GM23338 (cell line): ENCODE measurements at regions not wholly inside any gene's neighbourhood (a gene's known extent, or its start where the extent isn't known, plus 50 kb on each side); places are given as distances from the start of the nearest gene placed in this dataset.

ENCODE experiments used
- EZH2phosphoT487 ChIP-seq: fragments of 200-600 bp; sonication (generic); IDR thresholded peaks from one replicate; pipeline ENCODE4 v1.8.1; 2018; ENCODE audit warnings: antibody characterized with exemption; ENCODE audit not compliant: unreplicated experiment
- ZNF331 ChIP-seq: fragments of 250-450 bp; sonication (Bioruptor Pico); IDR thresholded peaks from 2 replicates; pipeline ENCODE4 v1.5.0; 2020; ENCODE audit warnings: low read depth, mild to moderate bottlenecking, moderate library complexity
- TF ChIP-seq, protein P1 (sequence below), 2 experiments: fragments of 200-600 bp in 1 of 2; sonication (generic) in 1 of 2; conservative IDR thresholded peaks; 2 replicates each; pipeline versions ENCODE4 v1.5.1 to v1.6.1; 2016 to 2017; ENCODE audit warnings: antibody characterized with exemption in 2 of 2, low read depth in 2 of 2, mild to moderate bottlenecking in 2 of 2, moderate library complexity in 1 of 2

GRCh38 chr3:161991901-161992540 lies 495.4 kb downstream of the OTOL1 start:
- TF ChIP-seq, protein P1, sequence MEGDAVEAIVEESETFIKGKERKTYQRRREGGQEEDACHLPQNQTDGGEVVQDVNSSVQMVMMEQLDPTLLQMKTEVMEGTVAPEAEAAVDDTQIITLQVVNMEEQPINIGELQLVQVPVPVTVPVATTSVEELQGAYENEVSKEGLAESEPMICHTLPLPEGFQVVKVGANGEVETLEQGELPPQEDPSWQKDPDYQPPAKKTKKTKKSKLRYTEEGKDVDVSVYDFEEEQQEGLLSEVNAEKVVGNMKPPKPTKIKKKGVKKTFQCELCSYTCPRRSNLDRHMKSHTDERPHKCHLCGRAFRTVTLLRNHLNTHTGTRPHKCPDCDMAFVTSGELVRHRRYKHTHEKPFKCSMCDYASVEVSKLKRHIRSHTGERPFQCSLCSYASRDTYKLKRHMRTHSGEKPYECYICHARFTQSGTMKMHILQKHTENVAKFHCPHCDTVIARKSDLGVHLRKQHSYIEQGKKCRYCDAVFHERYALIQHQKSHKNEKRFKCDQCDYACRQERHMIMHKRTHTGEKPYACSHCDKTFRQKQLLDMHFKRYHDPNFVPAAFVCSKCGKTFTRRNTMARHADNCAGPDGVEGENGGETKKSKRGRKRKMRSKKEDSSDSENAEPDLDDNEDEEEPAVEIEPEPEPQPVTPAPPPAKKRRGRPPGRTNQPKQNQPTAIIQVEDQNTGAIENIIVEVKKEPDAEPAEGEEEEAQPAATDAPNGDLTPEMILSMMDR (conservative IDR thresholded peaks at IDR 0.05; ENCODE audit: low read depth in 2 of 2) = no peak
- TF ChIP-seq EZH2phosphoT487 (no peak), ZNF331 (no peak)
